Thyroid gland (tissue), 4 donors: ENCODE measurements at regions not wholly inside any gene's neighbourhood (a gene's known extent, or its start where the extent isn't known, plus 50 kb on each side); places are given as distances from the start of the nearest gene placed in this dataset.

Experiments
- DNase-seq, 2 donors: peaks; one replicate each; pipeline ENCODE4 v3.0.0-alpha.2; 2019
- H3K27ac ChIP-seq, 3 donors: fragments of 200-600 bp; sonication (generic); 1 replicate in 2 of 3; 2 replicates in 1 of 3; pipeline ENCODE4 v1.5.1; 2016 to 2019; ENCODE audit warnings: mild to moderate bottlenecking in 1 of 3, moderate library complexity in 1 of 3
- H3K27me3 ChIP-seq: fragments of 200-600 bp; sonication (generic); one replicate; pipeline ENCODE4 v1.5.1; 2019
- H3K36me3 ChIP-seq, 2 donors: fragments of 200-600 bp; sonication (generic); one replicate each; pipeline ENCODE4 v1.5.1; 2016 to 2019
- H3K4me1 ChIP-seq, 2 donors: fragments of 200-600 bp; sonication (generic); one replicate each; pipeline ENCODE4 v1.5.1; 2017 to 2019
- H3K4me3 ChIP-seq, 3 donors: fragments of 200-600 bp; sonication (generic); replicated peaks in 1 of 3; 1 replicate in 2 of 3; 2 replicates in 1 of 3; pipeline ENCODE4 v1.5.1; 2016; ENCODE audit warnings: mild to moderate bottlenecking in 1 of 3
- H3K9me3 ChIP-seq: fragments of 200-600 bp; sonication (generic); one replicate; pipeline ENCODE4 v1.5.1; 2017
- POLR2A ChIP-seq, 2 donors: fragments of 450-650 bp; IDR thresholded peaks; one replicate each; pipeline ENCODE4 v1.6.1; 2017; ENCODE audit warnings: antibody characterized with exemption in 2 of 2, mild to moderate bottlenecking in 2 of 2, moderate library complexity in 1 of 2
- WGBS, 2 donors: methylation state at CpG; one replicate each; pipeline ENCODE4 v1.1.5; 2017; 5-methylcytosine and 5-hydroxymethylcytosine counted together
- intact Hi-C: fragments of 100-400 bp; cut with DNase I; formaldehyde crosslinking; loops from one replicate; pipeline ENCODE4 v1.15.1; 2023
- TF ChIP-seq, protein P1 (sequence below), 6 experiments: fragments of 200-600 bp in 3 of 6; fragments of 450-650 bp in 3 of 6; sonication (generic) in 3 of 6; IDR thresholded peaks; one replicate each; pipeline ENCODE4 v1.5.1; 2016 to 2019; ENCODE audit warnings: antibody characterized with exemption in 6 of 6, mild to moderate bottlenecking in 2 of 6, inconsistent platforms in 1 of 6, moderate library complexity in 1 of 6

DNA sequence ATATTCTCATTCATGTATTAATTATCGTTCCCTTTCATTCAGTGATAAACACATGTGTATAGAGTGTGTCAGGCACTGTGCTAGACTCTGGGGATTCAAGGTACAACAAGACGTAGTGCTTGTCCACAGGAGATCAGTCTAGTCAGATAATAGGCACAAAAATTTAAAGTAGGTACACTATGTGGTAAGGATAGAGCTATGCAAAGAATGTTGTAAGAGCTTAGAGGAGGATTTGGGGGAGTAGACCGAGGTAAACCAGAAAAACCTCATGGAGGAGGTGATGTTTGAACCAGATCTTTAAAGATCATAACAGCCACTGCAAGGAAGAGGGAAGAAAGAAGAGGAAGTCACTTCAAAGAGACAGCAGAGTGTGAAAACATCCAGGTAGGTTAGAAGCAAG is 256.9 kb upstream of the DDX18 start:
- DNase-seq, result no peak
- H3K36me3 ChIP-seq, result no peaks in the 10 kb centered on the region
- WGBS, 2 donors, result 72 to 76% methylated on average over 3 of the region's 3 CpGs
- no peak overlapping the region for H3K27ac ChIP-seq
- intact Hi-C loops, result no loop called here
- H3K9me3 ChIP-seq, result no peaks in the 10 kb centered on the region
- H3K4me3 ChIP-seq, result no peak overlapping the region
- no peaks in the 10 kb centered on the region for H3K4me1 ChIP-seq
- H3K27me3 ChIP-seq, result no peaks in the 10 kb centered on the region
- TF ChIP-seq, protein P1, sequence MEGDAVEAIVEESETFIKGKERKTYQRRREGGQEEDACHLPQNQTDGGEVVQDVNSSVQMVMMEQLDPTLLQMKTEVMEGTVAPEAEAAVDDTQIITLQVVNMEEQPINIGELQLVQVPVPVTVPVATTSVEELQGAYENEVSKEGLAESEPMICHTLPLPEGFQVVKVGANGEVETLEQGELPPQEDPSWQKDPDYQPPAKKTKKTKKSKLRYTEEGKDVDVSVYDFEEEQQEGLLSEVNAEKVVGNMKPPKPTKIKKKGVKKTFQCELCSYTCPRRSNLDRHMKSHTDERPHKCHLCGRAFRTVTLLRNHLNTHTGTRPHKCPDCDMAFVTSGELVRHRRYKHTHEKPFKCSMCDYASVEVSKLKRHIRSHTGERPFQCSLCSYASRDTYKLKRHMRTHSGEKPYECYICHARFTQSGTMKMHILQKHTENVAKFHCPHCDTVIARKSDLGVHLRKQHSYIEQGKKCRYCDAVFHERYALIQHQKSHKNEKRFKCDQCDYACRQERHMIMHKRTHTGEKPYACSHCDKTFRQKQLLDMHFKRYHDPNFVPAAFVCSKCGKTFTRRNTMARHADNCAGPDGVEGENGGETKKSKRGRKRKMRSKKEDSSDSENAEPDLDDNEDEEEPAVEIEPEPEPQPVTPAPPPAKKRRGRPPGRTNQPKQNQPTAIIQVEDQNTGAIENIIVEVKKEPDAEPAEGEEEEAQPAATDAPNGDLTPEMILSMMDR (IDR thresholded peaks at IDR 0.05), result no peak
- TF ChIP-seq POLR2A (IDR thresholded peaks at IDR 0.05), result no peak

DNA sequence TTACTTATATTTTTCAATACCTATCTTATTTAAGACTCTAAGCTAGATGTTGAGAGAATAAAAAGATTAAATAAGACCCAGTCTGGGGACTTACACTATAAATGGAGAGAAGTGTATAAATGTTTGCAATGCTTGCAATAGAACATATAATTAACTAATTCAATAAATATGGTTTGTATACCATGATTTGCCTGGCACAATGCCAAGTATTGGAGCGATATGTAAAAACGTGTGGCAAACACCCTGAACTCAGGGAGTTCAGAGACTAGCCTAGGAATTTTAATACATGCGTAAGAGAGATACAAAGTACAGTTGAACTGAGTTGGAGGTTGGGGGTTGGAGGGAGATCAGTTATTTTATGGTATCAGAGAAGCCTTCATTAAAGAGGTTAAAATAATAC is 251.8 kb upstream of the DDX18 start:
- Histone ChIP-seq H3K27me3 (no peaks in the 10 kb centered on the region), H3K9me3 (no peaks in the 10 kb centered on the region), H3K4me3 (no peak overlapping the region), H3K36me3 (no peaks in the 10 kb centered on the region), H3K27ac (no peak overlapping the region), H3K4me1 (no peaks in the 10 kb centered on the region)
- DNase-seq, result no peak
- intact Hi-C loops, result no loop called here
- TF ChIP-seq POLR2A (IDR thresholded peaks at IDR 0.05), result no peak
- TF ChIP-seq, protein P1 (IDR thresholded peaks at IDR 0.05), result no peak
- WGBS, 2 donors, result 75 to 78% methylated on average over 3 of the region's 3 CpGs

DNA sequence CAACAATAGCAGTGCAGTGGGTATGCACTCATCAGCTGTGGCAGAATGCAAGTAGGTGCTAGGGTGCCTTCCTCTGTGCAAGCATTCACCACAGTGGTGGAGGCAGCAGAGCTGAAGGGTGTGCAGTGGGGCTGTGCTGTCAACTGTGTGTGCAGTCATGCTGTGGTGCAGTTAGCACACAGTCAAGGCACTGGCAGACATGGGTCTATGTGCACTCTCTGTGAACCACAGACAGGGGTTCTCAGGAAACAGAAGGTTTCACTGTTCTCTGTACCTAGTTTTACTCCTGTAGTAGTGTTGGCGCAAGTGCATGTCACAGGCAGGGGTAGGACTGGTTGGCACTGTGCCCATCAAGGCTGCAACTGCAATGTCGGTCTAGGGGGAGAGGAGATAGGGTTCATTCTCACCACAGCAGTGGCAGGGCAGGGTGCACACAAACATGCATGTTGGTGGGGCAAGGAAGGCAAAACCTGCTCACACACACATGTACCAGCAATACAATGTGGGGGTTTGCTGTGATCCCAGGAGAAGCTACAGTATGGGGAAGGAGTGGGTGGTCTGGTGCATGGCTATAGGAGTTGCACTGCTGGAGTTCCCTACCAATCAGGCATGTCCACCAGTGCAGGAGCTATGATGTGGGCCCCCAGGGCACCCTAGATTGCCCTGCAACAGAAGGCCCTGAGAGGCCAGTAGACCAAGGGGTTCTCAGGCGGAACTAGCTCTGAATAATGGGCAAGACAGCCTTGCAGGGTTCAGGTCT is 242.7 kb upstream of the DDX18 start:
- H3K27me3 ChIP-seq, result no peaks in the 10 kb centered on the region
- H3K4me3 ChIP-seq, result no peak overlapping the region
- intact Hi-C loops, result no loop called here
- H3K4me1 ChIP-seq, result no peaks in the 10 kb centered on the region
- no peaks in the 10 kb centered on the region for H3K36me3 ChIP-seq
- H3K9me3 ChIP-seq, result no peaks in the 10 kb centered on the region
- TF ChIP-seq POLR2A (IDR thresholded peaks at IDR 0.05), result no peak
- TF ChIP-seq, protein P1 (IDR thresholded peaks at IDR 0.05), result no peak
- H3K27ac ChIP-seq, result no peak overlapping the region
- 53 to 59% methylated on average over 2 to 3 of the region's 3 CpGs for WGBS, 2 donors
- DNase-seq, result no peak

DNA sequence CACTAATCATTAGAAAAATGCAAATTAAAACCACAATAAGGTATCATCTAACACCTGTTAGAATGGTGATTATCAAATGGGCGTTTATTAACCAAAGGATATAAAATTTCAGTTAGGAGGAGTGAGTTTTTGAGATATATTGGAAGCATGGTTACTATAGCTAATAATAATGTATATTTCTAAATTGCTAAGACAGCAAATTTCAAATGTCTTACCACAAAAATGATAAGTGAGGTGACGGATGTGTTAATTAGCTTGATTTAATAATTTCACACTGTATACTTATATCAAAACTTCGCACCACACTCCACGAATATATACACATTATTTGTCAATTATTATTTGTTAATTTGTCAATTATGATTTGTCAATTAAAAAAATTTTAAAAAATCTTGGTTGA is 227.2 kb upstream of the DDX18 start:
- TF ChIP-seq, protein P1 (IDR thresholded peaks at IDR 0.05), result no peak
- TF ChIP-seq POLR2A (IDR thresholded peaks at IDR 0.05), result no peak
- H3K4me1 ChIP-seq, result no peaks in the 10 kb centered on the region
- no peak for DNase-seq
- WGBS, 2 donors, result 90% methylated on average over 4 of the region's 4 CpGs
- H3K27ac ChIP-seq, result no peak overlapping the region
- intact Hi-C loops, result no loop called here
- H3K4me3 ChIP-seq, result no peak overlapping the region
- no peaks in the 10 kb centered on the region for H3K9me3 ChIP-seq
- H3K36me3 ChIP-seq, result no peaks in the 10 kb centered on the region
- H3K27me3 ChIP-seq, result no peaks in the 10 kb centered on the region

DNA sequence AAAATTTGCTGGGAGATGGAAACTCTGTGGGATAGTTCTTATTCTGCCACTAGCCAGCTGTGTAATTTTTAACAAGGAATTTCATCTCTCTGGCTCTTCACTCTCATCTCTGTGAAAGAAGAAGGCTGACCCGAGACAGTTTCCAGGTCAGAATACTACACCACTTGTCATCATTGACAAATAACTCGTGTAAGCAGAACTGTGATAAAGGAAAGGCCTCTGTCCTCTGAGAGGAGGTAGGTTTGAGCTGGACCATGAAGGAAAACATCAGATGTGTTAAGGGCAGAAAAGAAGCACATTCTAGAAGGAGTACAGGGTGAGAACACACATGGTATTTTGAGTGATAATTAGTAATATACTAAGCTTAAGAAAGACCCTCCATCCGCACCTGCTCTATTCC is 211.4 kb upstream of the DDX18 start:
- intact Hi-C loops, result no loop called here
- H3K27ac ChIP-seq, result no peak overlapping the region
- no peaks in the 10 kb centered on the region for H3K27me3 ChIP-seq
- TF ChIP-seq, protein P1 (IDR thresholded peaks at IDR 0.05), result no peak
- 66 to 74% methylated on average over 3 of the region's 3 CpGs for WGBS, 2 donors
- no peak for DNase-seq
- no peaks in the 10 kb centered on the region for H3K4me1 ChIP-seq
- H3K4me3 ChIP-seq, result no peak overlapping the region
- H3K36me3 ChIP-seq, result no peaks in the 10 kb centered on the region
- no peaks in the 10 kb centered on the region for H3K9me3 ChIP-seq
